ENCODE measurements at regions not wholly inside any gene's neighbourhood (a gene's known extent, or its start where the extent isn't known, plus 50 kb on each side); places are given as distances from the start of the nearest gene placed in this dataset.

- TF ChIP-seq GATA3 (IDR thresholded peaks at IDR 0.05; ENCODE audit: low read depth, low read length) (no peak), GATA2 (IDR thresholded peaks at IDR 0.05; ENCODE audit: low read depth, low read length) (no peak)
Measured at GRCh38 chr16:87207965-87208364, 109.2 kb downstream of the C16orf95 start.

- TF ChIP-seq GATA3 (IDR thresholded peaks at IDR 0.05; ENCODE audit: low read depth, low read length), result no peak
- no peak for TF ChIP-seq GATA2 (IDR thresholded peaks at IDR 0.05; ENCODE audit: low read depth, low read length)
Measured at GRCh38 chr16:87209808-87210512, 107.2 kb downstream of the C16orf95 start.

DNA sequence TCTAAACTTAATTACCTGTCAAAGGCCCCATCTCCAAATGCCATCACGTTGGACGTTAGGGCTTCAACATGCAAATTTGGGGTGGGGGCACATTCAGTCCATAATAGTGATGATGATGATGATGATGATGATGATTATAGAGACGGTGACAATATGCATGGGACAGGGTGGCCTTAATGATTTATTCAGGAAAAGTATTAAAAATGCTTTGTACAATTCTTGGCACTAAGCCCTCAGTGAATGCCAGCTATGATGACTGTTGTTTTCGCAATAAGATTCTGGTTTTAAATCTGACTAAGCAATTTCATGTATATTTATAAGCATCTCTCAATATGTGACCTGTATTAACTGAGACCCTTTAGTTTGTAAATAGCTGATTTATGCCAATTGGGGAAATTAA is 106.3 kb downstream of the C16orf95 start:
- TF ChIP-seq GATA2 (IDR thresholded peaks at IDR 0.05; ENCODE audit: low read depth, low read length) (no peak), GATA3 (IDR thresholded peaks at IDR 0.05; ENCODE audit: low read depth, low read length) (no peak)

- no peak for TF ChIP-seq GATA3 (IDR thresholded peaks at IDR 0.05; ENCODE audit: low read depth, low read length)
- TF ChIP-seq GATA2 (IDR thresholded peaks at IDR 0.05; ENCODE audit: low read depth, low read length), result no peak
Measured at GRCh38 chr16:87212026-87212425, 105.2 kb downstream of the C16orf95 start.

DNA sequence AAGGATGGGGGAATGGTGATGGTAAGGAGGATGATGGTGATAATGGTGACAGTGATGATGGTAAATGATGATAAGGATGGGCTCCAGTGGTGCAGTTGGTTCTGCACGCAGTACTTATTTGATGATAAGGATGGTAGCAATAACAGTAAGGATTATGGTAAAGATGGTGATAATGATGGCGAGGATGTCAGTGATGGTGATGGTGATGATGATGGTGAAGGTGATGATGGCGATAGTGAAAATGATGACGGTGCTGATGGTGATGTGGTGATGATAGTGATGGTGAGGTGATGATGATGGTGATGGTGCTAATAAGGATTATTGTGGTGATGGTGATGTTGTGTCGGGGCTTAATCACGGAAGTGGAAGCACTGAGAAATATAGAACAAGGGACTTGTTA is 103.7 kb downstream of the C16orf95 start:
- TF ChIP-seq GATA2 (IDR thresholded peaks at IDR 0.05; ENCODE audit: low read depth, low read length) (no peak), GATA3 (IDR thresholded peaks at IDR 0.05; ENCODE audit: low read depth, low read length) (no peak)

DNA sequence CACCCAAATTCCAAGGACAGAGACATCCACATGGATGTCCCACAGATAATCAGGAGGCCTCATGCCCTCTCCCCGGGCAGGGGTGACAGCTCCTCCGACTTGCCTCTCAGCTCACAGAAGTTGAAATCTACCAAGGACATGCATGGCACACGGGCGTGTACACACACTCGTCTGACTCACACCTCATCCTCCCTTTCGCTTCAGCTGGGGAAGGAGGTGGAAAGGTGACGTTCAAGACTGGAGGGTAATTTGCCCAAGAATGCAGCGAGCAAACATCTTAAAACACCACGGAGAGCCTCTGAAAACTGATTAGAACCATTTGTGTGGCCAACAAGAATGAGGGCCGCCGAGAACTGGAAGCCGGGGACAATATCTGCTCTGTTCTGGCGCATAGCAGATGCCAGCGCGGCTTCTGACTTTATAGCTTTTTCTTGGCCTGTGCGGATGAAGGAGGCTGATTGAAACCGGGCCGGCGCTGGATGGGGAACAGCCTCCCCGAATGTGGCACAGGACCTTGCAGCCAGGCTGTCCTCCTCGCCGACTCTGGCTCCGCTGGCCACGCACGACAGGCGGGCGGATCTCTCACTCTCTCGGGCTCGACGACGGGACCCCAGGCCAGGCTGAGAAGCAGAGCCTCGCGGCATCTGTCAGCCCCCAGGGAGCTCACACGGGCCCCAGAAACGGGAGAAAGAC is 100.9 kb downstream of the C16orf95 start:
- TF ChIP-seq GATA3 (IDR thresholded peaks at IDR 0.05; ENCODE audit: low read depth, low read length) (no peak), GATA2 (IDR thresholded peaks at IDR 0.05; ENCODE audit: low read depth, low read length) (no peak)

- TF ChIP-seq GATA2 (IDR thresholded peaks at IDR 0.05; ENCODE audit: low read depth, low read length), result no peak
- no peak for TF ChIP-seq GATA3 (IDR thresholded peaks at IDR 0.05; ENCODE audit: low read depth, low read length)
Measured at GRCh38 chr16:87216841-87217275, 100.3 kb downstream of the C16orf95 start.

DNA sequence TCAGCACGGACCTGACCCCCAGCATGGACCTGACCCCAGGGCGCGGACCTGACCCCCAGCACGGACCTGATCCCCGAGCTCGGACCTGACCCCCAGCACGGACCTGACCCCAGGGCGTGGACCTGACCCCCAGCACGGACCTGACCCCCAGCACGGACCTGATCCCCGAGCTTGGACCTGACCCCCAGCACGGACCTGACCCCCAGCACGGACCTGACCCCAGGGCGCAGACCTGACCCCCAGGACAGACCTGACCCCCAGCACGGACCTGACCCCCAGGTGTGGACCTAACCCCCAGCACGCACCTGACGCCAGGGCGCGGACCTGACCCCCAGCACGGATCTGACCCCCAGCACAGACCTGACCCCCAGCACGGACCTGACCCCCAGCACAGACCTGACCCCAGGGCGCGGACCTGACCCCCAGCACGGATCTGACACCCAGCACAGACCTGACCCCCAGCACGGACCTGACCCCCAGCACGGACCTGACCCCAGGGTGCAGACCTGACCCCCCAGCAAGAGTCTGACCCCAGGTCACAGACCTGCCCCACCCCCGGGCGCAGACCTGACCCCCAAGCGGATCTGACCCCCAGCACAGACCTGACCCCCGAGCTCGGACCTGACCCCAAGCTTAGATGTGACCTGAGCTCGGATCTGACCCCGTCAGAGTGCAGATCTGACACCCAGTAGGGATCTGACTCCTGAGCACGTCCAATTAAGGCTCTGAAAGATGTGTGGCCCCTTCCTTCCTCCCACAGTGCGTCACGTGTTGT is 98.7 kb downstream of the C16orf95 start:
- no peak for TF ChIP-seq GATA2 (IDR thresholded peaks at IDR 0.05; ENCODE audit: low read depth, low read length)
- TF ChIP-seq GATA3 (IDR thresholded peaks at IDR 0.05; ENCODE audit: low read depth, low read length), result no peak

- TF ChIP-seq GATA3 (IDR thresholded peaks at IDR 0.05; ENCODE audit: low read depth, low read length), result no peak
- TF ChIP-seq GATA2 (IDR thresholded peaks at IDR 0.05; ENCODE audit: low read depth, low read length), result no peak
Measured at GRCh38 chr16:87219287-87219909, 97.8 kb downstream of the C16orf95 start.

DNA sequence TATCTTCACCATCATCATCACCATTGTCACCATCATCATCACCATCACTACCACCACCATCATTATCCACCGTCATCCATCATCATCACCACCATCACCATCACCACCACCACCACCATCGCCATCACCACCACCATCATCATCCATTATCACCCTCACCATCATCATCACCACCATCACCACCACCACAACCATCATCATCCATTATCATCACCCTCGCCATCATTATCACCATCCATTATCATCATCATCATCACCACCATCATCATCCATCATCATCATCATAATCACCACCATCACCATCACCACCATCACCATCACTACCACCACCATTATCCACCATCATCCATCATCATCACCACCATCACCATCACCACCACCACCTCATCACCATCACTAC is 95.6 kb downstream of the C16orf95 start:
- TF ChIP-seq GATA3 (IDR thresholded peaks at IDR 0.05; ENCODE audit: low read depth, low read length) (no peak), GATA2 (IDR thresholded peaks at IDR 0.05; ENCODE audit: low read depth, low read length) (no peak)

GRCh38 chr16:87222335-87222734 is 94.9 kb downstream of the C16orf95 start:
- TF ChIP-seq GATA3 (IDR thresholded peaks at IDR 0.05; ENCODE audit: low read depth, low read length), result no peak
- no peak for TF ChIP-seq GATA2 (IDR thresholded peaks at IDR 0.05; ENCODE audit: low read depth, low read length)

GRCh38 chr16:87223656-87224248 is 93.4 kb downstream of the C16orf95 start:
- TF ChIP-seq GATA2 (IDR thresholded peaks at IDR 0.05; ENCODE audit: low read depth, low read length) (no peak), GATA3 (IDR thresholded peaks at IDR 0.05; ENCODE audit: low read depth, low read length) (no peak)

DNA sequence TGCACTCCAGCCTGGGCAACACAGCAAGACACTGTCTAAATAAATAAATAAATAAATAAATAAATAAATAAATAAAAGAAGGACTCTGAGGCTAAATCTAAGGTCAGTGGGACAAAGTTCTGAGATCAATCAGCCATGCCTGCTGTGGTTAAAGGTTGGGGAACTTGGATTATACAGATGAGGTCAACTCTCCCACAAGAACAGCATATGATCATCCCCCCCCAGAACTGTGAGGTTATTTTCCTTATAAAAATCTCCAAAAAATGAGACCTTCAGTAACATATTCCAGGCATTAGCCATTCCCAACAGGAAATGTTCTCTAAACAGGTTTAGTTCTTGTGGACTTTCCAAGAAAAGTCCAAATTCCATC is 90.3 kb downstream of the C16orf95 start:
- no peak for TF ChIP-seq GATA3 (IDR thresholded peaks at IDR 0.05; ENCODE audit: low read depth, low read length)
- no peak for TF ChIP-seq GATA2 (IDR thresholded peaks at IDR 0.05; ENCODE audit: low read depth, low read length)
